ENCODE measurements at regions not wholly inside any gene's neighbourhood (a gene's known extent, or its start where the extent isn't known, plus 50 kb on each side); places are given as distances from the start of the nearest gene placed in this dataset.
"Not testable (repeated sequence)": the region's sequence is repeated elsewhere in the genome, so short reads cannot be mapped to it uniquely, and the experiment has no call there.

DNA sequence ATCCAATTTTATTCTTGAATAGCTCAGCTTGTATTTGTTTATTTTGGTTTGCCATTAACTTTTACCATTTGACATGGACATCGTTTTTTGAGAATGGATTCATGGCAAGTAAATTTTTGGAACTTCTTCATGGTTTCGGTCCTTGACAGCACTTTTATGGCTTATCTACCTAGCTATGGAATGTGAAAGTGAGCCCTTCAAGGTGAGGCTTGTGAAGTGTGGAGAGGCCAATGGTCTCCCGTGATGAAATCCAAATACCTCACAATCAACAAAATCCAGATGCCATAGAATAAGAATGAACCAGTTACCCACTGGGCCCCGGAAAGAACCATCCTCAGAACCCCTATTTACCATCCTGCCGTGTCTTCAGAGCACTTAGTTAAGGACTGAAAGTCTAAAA is 978.8 kb downstream of the FSCB start:
- H3K4me3 ChIP-seq (ENCODE audit: low read depth, low read length): no peak overlapping the region
- no peak for DNase-seq (ENCODE audit: low read depth)
- TF ChIP-seq MYC (IDR thresholded peaks at IDR 0.05; ENCODE audit: low read depth, low read length) (no peak), POLR2A (IDR thresholded peaks at IDR 0.05; ENCODE audit: extremely low read depth, insufficient read length) (no peak)
- TF ChIP-seq, protein P1, sequence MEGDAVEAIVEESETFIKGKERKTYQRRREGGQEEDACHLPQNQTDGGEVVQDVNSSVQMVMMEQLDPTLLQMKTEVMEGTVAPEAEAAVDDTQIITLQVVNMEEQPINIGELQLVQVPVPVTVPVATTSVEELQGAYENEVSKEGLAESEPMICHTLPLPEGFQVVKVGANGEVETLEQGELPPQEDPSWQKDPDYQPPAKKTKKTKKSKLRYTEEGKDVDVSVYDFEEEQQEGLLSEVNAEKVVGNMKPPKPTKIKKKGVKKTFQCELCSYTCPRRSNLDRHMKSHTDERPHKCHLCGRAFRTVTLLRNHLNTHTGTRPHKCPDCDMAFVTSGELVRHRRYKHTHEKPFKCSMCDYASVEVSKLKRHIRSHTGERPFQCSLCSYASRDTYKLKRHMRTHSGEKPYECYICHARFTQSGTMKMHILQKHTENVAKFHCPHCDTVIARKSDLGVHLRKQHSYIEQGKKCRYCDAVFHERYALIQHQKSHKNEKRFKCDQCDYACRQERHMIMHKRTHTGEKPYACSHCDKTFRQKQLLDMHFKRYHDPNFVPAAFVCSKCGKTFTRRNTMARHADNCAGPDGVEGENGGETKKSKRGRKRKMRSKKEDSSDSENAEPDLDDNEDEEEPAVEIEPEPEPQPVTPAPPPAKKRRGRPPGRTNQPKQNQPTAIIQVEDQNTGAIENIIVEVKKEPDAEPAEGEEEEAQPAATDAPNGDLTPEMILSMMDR (IDR thresholded peaks at IDR 0.05; ENCODE audit: low read depth, low read length): no peak
- TF ChIP-seq, protein P2, sequence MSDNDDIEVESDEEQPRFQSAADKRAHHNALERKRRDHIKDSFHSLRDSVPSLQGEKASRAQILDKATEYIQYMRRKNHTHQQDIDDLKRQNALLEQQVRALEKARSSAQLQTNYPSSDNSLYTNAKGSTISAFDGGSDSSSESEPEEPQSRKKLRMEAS (IDR thresholded peaks at IDR 0.05; ENCODE audit: low read depth, low read length): no peak

DNA sequence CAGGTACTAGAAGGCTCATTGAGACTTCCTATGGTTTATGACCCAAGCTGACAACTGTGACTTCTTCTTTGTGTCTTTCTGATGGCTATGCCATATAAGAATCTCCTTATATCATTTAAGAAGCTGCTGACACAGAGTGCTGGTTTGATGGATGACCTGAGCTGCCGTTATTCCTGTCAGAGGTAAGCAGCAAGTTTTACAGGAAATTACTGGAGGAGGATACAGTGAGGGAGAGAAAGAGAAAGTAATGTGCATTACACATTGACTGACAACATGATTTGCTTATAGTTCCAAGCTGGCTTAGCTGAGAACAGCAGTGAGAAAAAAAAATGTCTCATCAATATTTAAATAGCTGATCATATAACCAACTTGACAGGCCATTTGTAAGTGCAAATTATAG is 981.4 kb downstream of the FSCB start:
- DNase-seq (ENCODE audit: low read depth): no peak
- no peak overlapping the region for H3K4me3 ChIP-seq (ENCODE audit: low read depth, low read length)
- TF ChIP-seq, protein P2 (IDR thresholded peaks at IDR 0.05; ENCODE audit: low read depth, low read length): no peak
- TF ChIP-seq, protein P1 (IDR thresholded peaks at IDR 0.05; ENCODE audit: low read depth, low read length): no peak
- TF ChIP-seq MYC (IDR thresholded peaks at IDR 0.05; ENCODE audit: low read depth, low read length): no peak
- TF ChIP-seq POLR2A (IDR thresholded peaks at IDR 0.05; ENCODE audit: extremely low read depth, insufficient read length): no peak

DNA sequence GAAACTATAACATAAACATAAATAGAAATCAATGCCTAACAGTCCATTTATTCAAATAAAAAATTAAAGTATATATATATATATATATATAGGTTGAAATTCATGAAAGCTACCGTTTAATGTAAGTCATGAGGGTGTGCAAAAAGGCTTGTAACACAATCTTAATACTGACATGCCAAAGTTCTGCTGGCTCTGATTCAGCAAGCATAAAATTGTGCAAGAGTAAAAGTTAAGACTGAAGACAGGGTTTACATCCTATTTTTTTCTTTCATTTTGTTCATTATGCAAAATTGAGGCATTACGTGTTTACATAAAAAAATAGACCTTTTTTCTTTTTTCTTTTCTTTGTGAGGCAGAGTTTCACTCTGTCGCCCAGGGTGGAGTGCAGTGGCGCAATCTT is 984.2 kb downstream of the FSCB start:
- no peak for DNase-seq (ENCODE audit: low read depth)
- H3K4me3 ChIP-seq (ENCODE audit: low read depth, low read length): no peak overlapping the region
- TF ChIP-seq, protein P2 (IDR thresholded peaks at IDR 0.05; ENCODE audit: low read depth, low read length): no peak
- TF ChIP-seq MYC (IDR thresholded peaks at IDR 0.05; ENCODE audit: low read depth, low read length): no peak
- TF ChIP-seq, protein P1 (IDR thresholded peaks at IDR 0.05; ENCODE audit: low read depth, low read length): no peak
- no peak for TF ChIP-seq POLR2A (IDR thresholded peaks at IDR 0.05; ENCODE audit: extremely low read depth, insufficient read length)

DNA sequence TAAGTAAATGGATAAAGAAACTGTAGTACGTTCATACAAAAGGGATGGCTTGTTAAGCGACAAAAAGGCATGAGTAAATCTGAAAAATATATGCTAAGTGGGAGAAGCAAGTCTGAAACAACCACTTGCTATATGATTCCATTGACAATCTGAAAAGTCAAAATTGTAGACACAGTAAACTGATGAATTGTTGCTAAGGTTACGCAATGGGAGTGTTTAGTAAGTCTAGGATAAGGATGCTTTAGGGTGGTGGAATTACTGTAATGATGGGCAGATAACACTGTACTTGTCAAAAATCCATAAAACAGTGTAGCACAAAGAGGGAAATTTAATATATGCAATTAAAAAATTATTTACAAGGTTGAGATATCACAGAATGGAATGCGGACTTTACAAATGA is 984.9 kb downstream of the FSCB start:
- DNase-seq (ENCODE audit: low read depth): no peak
- TF ChIP-seq, protein P2 (IDR thresholded peaks at IDR 0.05; ENCODE audit: low read depth, low read length): no peak
- TF ChIP-seq, protein P1 (IDR thresholded peaks at IDR 0.05; ENCODE audit: low read depth, low read length): no peak
- TF ChIP-seq POLR2A (IDR thresholded peaks at IDR 0.05; ENCODE audit: extremely low read depth, insufficient read length) (no peak), MYC (IDR thresholded peaks at IDR 0.05; ENCODE audit: low read depth, low read length) (no peak)
- no peak overlapping the region for H3K4me3 ChIP-seq (ENCODE audit: low read depth, low read length)

DNA sequence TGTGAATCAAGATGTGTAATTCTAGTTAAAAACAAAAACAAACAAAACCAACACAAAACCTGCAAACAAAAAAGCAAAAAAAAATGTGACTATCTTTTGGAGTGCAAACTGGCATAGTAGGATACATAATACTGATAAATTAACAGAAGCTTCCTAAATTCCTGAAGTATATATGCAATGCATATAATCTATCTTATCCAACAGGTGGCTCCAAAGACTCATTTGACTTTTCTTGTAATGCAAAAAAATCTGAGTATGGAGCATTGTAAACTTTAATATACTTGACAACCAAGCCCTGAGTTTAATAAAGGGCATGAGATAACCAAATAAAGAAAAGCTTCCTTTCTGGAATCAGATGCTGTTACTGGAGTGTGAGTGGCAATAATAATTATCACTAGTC is 1003.6 kb downstream of the FSCB start:
- H3K4me3 ChIP-seq (ENCODE audit: low read depth, low read length): no peak overlapping the region
- TF ChIP-seq POLR2A (IDR thresholded peaks at IDR 0.05; ENCODE audit: extremely low read depth, insufficient read length): no peak
- TF ChIP-seq, protein P1 (IDR thresholded peaks at IDR 0.05; ENCODE audit: low read depth, low read length): no peak
- TF ChIP-seq, protein P2 (IDR thresholded peaks at IDR 0.05; ENCODE audit: low read depth, low read length): no peak
- TF ChIP-seq MYC (IDR thresholded peaks at IDR 0.05; ENCODE audit: low read depth, low read length): no peak
- peak; percentile 0 for DNase-seq (ENCODE audit: low read depth)

DNA sequence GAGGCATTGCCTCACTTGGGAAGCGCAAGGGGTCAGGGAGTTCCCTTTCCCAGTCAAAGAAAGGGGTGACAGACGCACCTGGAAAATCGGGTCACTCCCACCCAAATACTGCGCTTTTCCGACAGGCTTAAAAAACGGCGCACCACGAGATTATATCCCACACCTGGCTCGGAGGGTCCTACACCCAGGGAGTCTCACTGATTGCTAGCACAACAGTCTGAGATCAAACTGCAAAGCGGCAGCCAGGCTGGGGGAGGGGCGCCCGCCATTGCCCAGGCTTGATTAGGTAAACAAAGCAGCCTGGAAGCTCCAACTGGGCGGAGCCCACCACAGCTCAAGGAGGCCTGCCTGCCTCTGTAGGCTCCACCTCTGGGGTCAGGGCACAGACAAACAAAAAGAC is 1014.7 kb downstream of the FSCB start:
- not testable (repeated sequence) for H3K4me3 ChIP-seq (ENCODE audit: low read depth, low read length); DNase-seq (ENCODE audit: low read depth)

Measured in NB4 (cell line).